ENCODE measurements at regions not wholly inside any gene's neighbourhood (a gene's known extent, or its start where the extent isn't known, plus 50 kb on each side); places are given as distances from the start of the nearest gene placed in this dataset.

DNA sequence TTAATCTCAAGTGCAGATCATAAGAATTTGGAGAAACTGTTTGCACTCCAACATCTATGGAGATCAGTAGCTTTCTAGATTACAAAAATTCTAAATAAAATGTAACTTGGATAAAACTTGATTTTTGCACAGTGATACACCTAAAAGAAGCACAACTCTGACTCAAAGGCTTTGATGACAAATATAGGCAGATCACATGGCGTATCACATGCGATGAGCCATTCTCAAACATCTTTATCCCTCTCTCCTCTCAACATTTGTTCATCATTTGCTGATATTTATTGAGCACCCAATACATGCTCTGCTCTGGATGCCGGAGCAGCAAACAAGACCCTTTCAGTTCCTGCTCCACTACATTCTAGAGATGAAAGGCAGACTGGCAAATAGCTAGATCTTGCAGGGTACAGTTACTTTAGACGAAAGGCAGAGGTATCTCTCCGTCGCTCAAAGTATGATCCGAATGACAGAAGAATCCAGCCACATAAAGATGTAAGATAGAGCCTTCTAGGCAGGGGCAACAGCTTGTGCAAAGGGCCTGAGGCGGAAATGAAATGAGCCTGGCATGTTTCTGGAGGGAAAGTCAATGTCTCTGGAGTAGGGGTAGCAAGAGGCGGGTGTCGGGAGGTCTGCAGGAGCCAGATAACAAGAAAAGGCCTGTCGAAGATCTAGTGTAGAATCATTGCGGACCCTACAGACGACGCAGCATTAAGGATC lies 145.8 kb upstream of the ERRFI1 start:
- no peak for DNase-seq
- intact Hi-C loops (cut with DNase I): no loop called here
- TF ChIP-seq POLR2A (IDR thresholded peaks at IDR 0.05) (no peak), CTCF (IDR thresholded peaks at IDR 0.05) (no peak)
- Histone ChIP-seq H3K27ac (no peak overlapping the region), H3K27me3 (no peaks in the 10 kb centered on the region), H3K36me3 (no peaks in the 10 kb centered on the region), H3K4me1 (peaks cover 24 to 36% of the 10 kb centered on the region in 2 donors), H3K4me3 (replicated peaks in 1 of 3) (no peak overlapping the region), H3K9me3 (no peaks in the 10 kb centered on the region)
- WGBS, 2 donors: 97 to 98% methylated on average over 14 of the region's 14 CpGs

- DNase-seq: no peak
- intact Hi-C loops (cut with DNase I): no loop called here
- Histone ChIP-seq H3K27me3 (no peaks in the 10 kb centered on the region), H3K27ac (peak overlapping the region; percentile 31 to 90 (median 62)), H3K4me3 (replicated peaks in 1 of 3) (no peak overlapping the region), H3K36me3 (no peaks in the 10 kb centered on the region), H3K9me3 (no peaks in the 10 kb centered on the region), H3K4me1 (peaks cover 24 to 44% of the 10 kb centered on the region in 2 donors)
- WGBS, 2 donors: 75 to 78% methylated on average over 11 to 12 of the region's 13 CpGs
- TF ChIP-seq CTCF (IDR thresholded peaks at IDR 0.05) (no peak), POLR2A (IDR thresholded peaks at IDR 0.05) (no peak)
These were observed 144.1 kb upstream of the ERRFI1 start for GRCh38 chr1:8170059-8170835.

DNA sequence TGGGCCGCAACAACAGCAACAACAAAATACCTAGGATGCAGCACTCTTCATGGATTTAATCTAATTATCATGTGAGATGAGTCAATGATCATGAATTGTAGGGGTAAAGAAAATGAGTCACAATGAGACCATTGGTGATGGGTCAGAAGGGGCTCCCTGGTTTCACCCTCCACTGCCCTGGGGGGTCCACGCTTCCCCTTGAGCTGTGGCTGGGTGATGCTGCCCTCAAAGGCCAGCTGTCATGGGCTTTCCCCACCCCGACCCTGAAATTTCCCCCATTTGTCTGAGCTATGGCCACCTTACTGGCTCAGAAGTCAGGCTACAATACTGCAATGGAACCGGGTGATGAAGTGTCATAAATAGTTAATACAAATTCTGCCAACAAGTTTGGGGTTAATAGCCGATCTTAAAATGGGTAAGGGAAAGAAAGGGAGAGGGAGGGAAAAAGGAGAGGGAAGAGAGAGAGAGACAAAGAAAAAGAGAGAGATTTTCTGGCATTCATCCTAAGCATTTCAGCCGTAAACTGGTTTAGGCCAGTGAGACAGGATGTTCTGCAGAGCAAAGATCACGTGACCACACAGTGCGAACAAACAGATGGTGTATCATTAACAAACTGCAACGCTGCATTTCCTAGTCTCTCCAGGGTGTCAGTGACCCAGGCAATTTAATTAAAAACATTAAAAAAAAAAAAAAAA lies 143.4 kb upstream of the ERRFI1 start:
- intact Hi-C loops (cut with DNase I): no loop called here
- Histone ChIP-seq H3K4me1 (peaks cover 24 to 39% of the 10 kb centered on the region in 2 donors), H3K9me3 (no peaks in the 10 kb centered on the region), H3K27ac (peak overlapping the region; percentile 62 to 90 (median 65)), H3K4me3 (replicated peaks in 1 of 3) (no peak overlapping the region), H3K36me3 (no peaks in the 10 kb centered on the region), H3K27me3 (no peaks in the 10 kb centered on the region)
- peak in 1 of 6 experiments; percentile 20 for TF ChIP-seq CTCF (IDR thresholded peaks at IDR 0.05)
- TF ChIP-seq POLR2A (IDR thresholded peaks at IDR 0.05): peak in 1 of 2 donors; percentile 29
- 34 to 36% methylated on average over 9 of the region's 9 CpGs for WGBS, 2 donors
- peak; percentile 71 to 73 for DNase-seq

- Histone ChIP-seq H3K4me3 (replicated peaks in 1 of 3) (no peak overlapping the region), H3K9me3 (no peaks in the 10 kb centered on the region), H3K27me3 (no peaks in the 10 kb centered on the region), H3K27ac (no peak overlapping the region), H3K36me3 (no peaks in the 10 kb centered on the region), H3K4me1 (peaks cover 17 to 31% of the 10 kb centered on the region in 2 donors)
- 94 to 96% methylated on average over 4 of the region's 4 CpGs for WGBS, 2 donors
- DNase-seq: no peak
- intact Hi-C loops (cut with DNase I): no loop called here
- TF ChIP-seq CTCF (IDR thresholded peaks at IDR 0.05): no peak
- TF ChIP-seq POLR2A (IDR thresholded peaks at IDR 0.05): no peak
These were observed 141.8 kb upstream of the ERRFI1 start for GRCh38 chr1:8167936-8168335.
